DMS114 treated with DMSO at 0.1 percent for 48 hours (cell line): ENCODE measurements at regions not wholly inside any gene's neighbourhood (a gene's known extent, or its start where the extent isn't known, plus 50 kb on each side); places are given as distances from the start of the nearest gene placed in this dataset.

Experiments used
- DNase-seq: peaks from one replicate; lab custom pipeline; 2025; ENCODE audit not compliant: unreplicated experiment; lab: John Stamatoyannopoulos, UW

- no peak for DNase-seq
Measured at GRCh38 chr18:27838225-27838624, 338.7 kb downstream of the CDH2 start.

GRCh38 chr18:27826101-27826500 lies 350.8 kb downstream of the CDH2 start:
- DNase-seq, result no peak

GRCh38 chr18:27825689-27826088 lies 351.2 kb downstream of the CDH2 start:
- DNase-seq, result no peak

GRCh38 chr18:27824841-27825681 lies 351.9 kb downstream of the CDH2 start:
- DNase-seq, result no peak

- DNase-seq, result no peak
Measured at GRCh38 chr18:27824275-27824674, 352.7 kb downstream of the CDH2 start.

GRCh38 chr18:27823053-27823452 lies 353.9 kb downstream of the CDH2 start:
- DNase-seq, result no peak

GRCh38 chr18:27808683-27809082 lies 368.2 kb downstream of the CDH2 start:
- DNase-seq, result no peak

- DNase-seq, result no peak
Measured at GRCh38 chr18:27803957-27804356, 373.0 kb downstream of the CDH2 start.

GRCh38 chr18:27797484-27797883 lies 379.4 kb downstream of the CDH2 start:
- no peak for DNase-seq

- DNase-seq, result no peak
Measured at GRCh38 chr18:27794181-27794926, 382.6 kb downstream of the CDH2 start.

- no peak for DNase-seq
Measured at GRCh38 chr18:27793013-27793785, 383.7 kb downstream of the CDH2 start.

- no peak for DNase-seq
Measured at GRCh38 chr18:27789406-27789805, 387.5 kb downstream of the CDH2 start.

- no peak for DNase-seq
Measured at GRCh38 chr18:27787547-27787946, 389.4 kb downstream of the CDH2 start.

GRCh38 chr18:27785815-27786471 lies 391.0 kb downstream of the CDH2 start:
- DNase-seq, result no peak

- DNase-seq, result no peak
Measured at GRCh38 chr18:27780061-27780745, 396.7 kb downstream of the CDH2 start.

GRCh38 chr18:27778925-27779324 lies 398.0 kb downstream of the CDH2 start:
- DNase-seq, result no peak

- no peak for DNase-seq
Measured at GRCh38 chr18:27778441-27778840, 398.5 kb downstream of the CDH2 start.

GRCh38 chr18:27772081-27772480 lies 404.8 kb downstream of the CDH2 start:
- DNase-seq, result no peak

- no peak for DNase-seq
Measured at GRCh38 chr18:27771571-27771970, 405.4 kb downstream of the CDH2 start.

GRCh38 chr18:27769152-27769551 lies 407.8 kb downstream of the CDH2 start:
- no peak for DNase-seq
